SK-MEL-5 (cell line): ENCODE measurements at regions not wholly inside any gene's neighbourhood (a gene's known extent, or its start where the extent isn't known, plus 50 kb on each side); places are given as distances from the start of the nearest gene placed in this dataset.

Experiments used
- DNase-seq: peaks from one replicate; pipeline ENCODE4 v3.0.0-alpha.2; 2016; ENCODE audit warnings: low read depth, low spot score
- in situ Hi-C: cut with HindIII; loops from 2 replicates; pipeline ENCODE4 v1.10.0; 2016; ENCODE audit warnings: low sequenced_read_pairs, high pct_unique_total_duplicates, low pct_unique_long_range_greater_than_20kb

GRCh38 chr20:11136691-11137090 is 462.9 kb upstream of the JAG1 start:
- in situ Hi-C loops = no loop called here
- no peak for DNase-seq

GRCh38 chr20:11137688-11138087 is 463.9 kb upstream of the JAG1 start:
- in situ Hi-C loops = no loop called here

GRCh38 chr20:11140359-11140758 is 466.6 kb upstream of the JAG1 start:
- no peak for DNase-seq
- in situ Hi-C loops = no loop called here

More at GRCh38 chr20:11137688-11138087, 463.9 kb upstream of the JAG1 start:
- DNase-seq = no peak

GRCh38 chr20:11143481-11143880 is 469.7 kb upstream of the JAG1 start:
- in situ Hi-C loops = no loop called here
- DNase-seq = no peak

GRCh38 chr20:11144114-11144950 is 470.5 kb upstream of the JAG1 start:
- in situ Hi-C loops = no loop called here
- no peak for DNase-seq

- DNase-seq = no peak
- in situ Hi-C loops = no loop called here
These were observed 471.8 kb upstream of the JAG1 start for GRCh38 chr20:11145616-11146015.

- DNase-seq = no peak
- in situ Hi-C loops = no loop called here
These were observed 480.0 kb upstream of the JAG1 start for GRCh38 chr20:11153819-11154218.

GRCh38 chr20:11155156-11155756 is 481.5 kb upstream of the JAG1 start:
- in situ Hi-C loops = no loop called here
- no peak for DNase-seq

- no peak for DNase-seq
- in situ Hi-C loops = no loop called here
These were observed 483.1 kb upstream of the JAG1 start for GRCh38 chr20:11156922-11157321.

- in situ Hi-C loops = no loop called here
- DNase-seq = peak; percentile 61
These were observed 484.3 kb upstream of the JAG1 start for GRCh38 chr20:11158146-11158545.

- peak; percentile 81 for DNase-seq
- in situ Hi-C loops = no loop called here
These were observed 484.8 kb upstream of the JAG1 start for GRCh38 chr20:11158589-11158988.

- DNase-seq = peak; percentile 77
- in situ Hi-C loops = no loop called here
These were observed 485.9 kb upstream of the JAG1 start for GRCh38 chr20:11159728-11160127.

GRCh38 chr20:11162026-11162775 is 488.4 kb upstream of the JAG1 start:
- no peak for DNase-seq
- in situ Hi-C loops = no loop called here

GRCh38 chr20:11165789-11166188 is 492.0 kb upstream of the JAG1 start:
- in situ Hi-C loops = no loop called here
- DNase-seq = no peak

GRCh38 chr20:11166712-11167111 is 492.9 kb upstream of the JAG1 start:
- DNase-seq = no peak
- in situ Hi-C loops = no loop called here

- in situ Hi-C loops = no loop called here
- DNase-seq = no peak
These were observed 494.2 kb upstream of the JAG1 start for GRCh38 chr20:11168026-11168425.

- in situ Hi-C loops = no loop called here
- DNase-seq = no peak
These were observed 496.2 kb upstream of the JAG1 start for GRCh38 chr20:11170025-11170424.

- in situ Hi-C loops = no loop called here
- no peak for DNase-seq
These were observed 496.8 kb upstream of the JAG1 start for GRCh38 chr20:11170565-11170964.

GRCh38 chr20:11172881-11173280 is 499.1 kb upstream of the JAG1 start:
- in situ Hi-C loops = no loop called here
- no peak for DNase-seq
